HL-60 (cell line): ENCODE measurements at regions not wholly inside any gene's neighbourhood (a gene's known extent, or its start where the extent isn't known, plus 50 kb on each side); places are given as distances from the start of the nearest gene placed in this dataset.

Source experiments
- DNase-seq, 2 experiments: peaks; one replicate each; pipeline ENCODE4 v3.0.0-alpha.2; 2010 to 2020; ENCODE audit warnings: low read depth in 1 of 2, low spot score in 1 of 2
- H3K27ac ChIP-seq: fragments of 250-450 bp; sonication (Bioruptor Pico); replicated peaks from 2 replicates; pipeline ENCODE4 v1.5.1; 2020; ENCODE audit warnings: mild to moderate bottlenecking, moderate library complexity
- H3K27me3 ChIP-seq: fragments of 250-450 bp; sonication (Bioruptor Pico); 2 replicates; pipeline ENCODE4 v1.5.1; 2021; ENCODE audit warnings: mild to moderate bottlenecking, moderate library complexity; ENCODE audit not compliant: insufficient read depth, poor library complexity, severe bottlenecking
- H3K4me3 ChIP-seq: replicated peaks from 2 replicates; pipeline ENCODE4 v1.5.1; 2011; ENCODE audit warnings: mild to moderate bottlenecking, control low read depth, low read length; ENCODE audit not compliant: insufficient read depth
- GABPA ChIP-seq: IDR thresholded peaks from 2 replicates; pipeline ENCODE4 v1.6.1; 2012; ENCODE audit warnings: low read depth
- POLR2AphosphoS5 ChIP-seq: IDR thresholded peaks from 2 replicates; pipeline ENCODE4 v1.6.1; 2012; ENCODE audit warnings: low read depth
- SPI1 ChIP-seq: IDR thresholded peaks from 2 replicates; pipeline ENCODE4 v1.6.1; 2012; ENCODE audit warnings: low read depth, mild to moderate bottlenecking, borderline replicate concordance
- TF ChIP-seq, protein P1 (sequence below): IDR thresholded peaks from one replicate; pipeline ENCODE4 v1.5.1; 2011; ENCODE audit warnings: low read length, control low read depth, inconsistent platforms; ENCODE audit not compliant: insufficient read depth
- TF ChIP-seq, protein P2 (sequence below): IDR thresholded peaks from 2 replicates; pipeline ENCODE4 v1.6.1; 2012; ENCODE audit warnings: low read depth; ENCODE audit not compliant: insufficient replicate concordance

- TF ChIP-seq POLR2AphosphoS5 (no peak), SPI1 (no peak), GABPA (no peak)
- TF ChIP-seq, protein P1, sequence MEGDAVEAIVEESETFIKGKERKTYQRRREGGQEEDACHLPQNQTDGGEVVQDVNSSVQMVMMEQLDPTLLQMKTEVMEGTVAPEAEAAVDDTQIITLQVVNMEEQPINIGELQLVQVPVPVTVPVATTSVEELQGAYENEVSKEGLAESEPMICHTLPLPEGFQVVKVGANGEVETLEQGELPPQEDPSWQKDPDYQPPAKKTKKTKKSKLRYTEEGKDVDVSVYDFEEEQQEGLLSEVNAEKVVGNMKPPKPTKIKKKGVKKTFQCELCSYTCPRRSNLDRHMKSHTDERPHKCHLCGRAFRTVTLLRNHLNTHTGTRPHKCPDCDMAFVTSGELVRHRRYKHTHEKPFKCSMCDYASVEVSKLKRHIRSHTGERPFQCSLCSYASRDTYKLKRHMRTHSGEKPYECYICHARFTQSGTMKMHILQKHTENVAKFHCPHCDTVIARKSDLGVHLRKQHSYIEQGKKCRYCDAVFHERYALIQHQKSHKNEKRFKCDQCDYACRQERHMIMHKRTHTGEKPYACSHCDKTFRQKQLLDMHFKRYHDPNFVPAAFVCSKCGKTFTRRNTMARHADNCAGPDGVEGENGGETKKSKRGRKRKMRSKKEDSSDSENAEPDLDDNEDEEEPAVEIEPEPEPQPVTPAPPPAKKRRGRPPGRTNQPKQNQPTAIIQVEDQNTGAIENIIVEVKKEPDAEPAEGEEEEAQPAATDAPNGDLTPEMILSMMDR: no peak
- TF ChIP-seq, protein P2, sequence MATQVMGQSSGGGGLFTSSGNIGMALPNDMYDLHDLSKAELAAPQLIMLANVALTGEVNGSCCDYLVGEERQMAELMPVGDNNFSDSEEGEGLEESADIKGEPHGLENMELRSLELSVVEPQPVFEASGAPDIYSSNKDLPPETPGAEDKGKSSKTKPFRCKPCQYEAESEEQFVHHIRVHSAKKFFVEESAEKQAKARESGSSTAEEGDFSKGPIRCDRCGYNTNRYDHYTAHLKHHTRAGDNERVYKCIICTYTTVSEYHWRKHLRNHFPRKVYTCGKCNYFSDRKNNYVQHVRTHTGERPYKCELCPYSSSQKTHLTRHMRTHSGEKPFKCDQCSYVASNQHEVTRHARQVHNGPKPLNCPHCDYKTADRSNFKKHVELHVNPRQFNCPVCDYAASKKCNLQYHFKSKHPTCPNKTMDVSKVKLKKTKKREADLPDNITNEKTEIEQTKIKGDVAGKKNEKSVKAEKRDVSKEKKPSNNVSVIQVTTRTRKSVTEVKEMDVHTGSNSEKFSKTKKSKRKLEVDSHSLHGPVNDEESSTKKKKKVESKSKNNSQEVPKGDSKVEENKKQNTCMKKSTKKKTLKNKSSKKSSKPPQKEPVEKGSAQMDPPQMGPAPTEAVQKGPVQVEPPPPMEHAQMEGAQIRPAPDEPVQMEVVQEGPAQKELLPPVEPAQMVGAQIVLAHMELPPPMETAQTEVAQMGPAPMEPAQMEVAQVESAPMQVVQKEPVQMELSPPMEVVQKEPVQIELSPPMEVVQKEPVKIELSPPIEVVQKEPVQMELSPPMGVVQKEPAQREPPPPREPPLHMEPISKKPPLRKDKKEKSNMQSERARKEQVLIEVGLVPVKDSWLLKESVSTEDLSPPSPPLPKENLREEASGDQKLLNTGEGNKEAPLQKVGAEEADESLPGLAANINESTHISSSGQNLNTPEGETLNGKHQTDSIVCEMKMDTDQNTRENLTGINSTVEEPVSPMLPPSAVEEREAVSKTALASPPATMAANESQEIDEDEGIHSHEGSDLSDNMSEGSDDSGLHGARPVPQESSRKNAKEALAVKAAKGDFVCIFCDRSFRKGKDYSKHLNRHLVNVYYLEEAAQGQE: no peak
- Histone ChIP-seq H3K27me3 (no peaks in the 10 kb centered on the region), H3K4me3 (no peak overlapping the region), H3K27ac (no peak overlapping the region)
- DNase-seq: no peak
Observed at GRCh38 chr2:221225752-221226151, 346.4 kb downstream of the EPHA4 start.

GRCh38 chr2:221228214-221228769 lies 343.8 kb downstream of the EPHA4 start:
- no peak for TF ChIP-seq SPI1
- TF ChIP-seq, protein P1: no peak
- no peak for TF ChIP-seq POLR2AphosphoS5
- TF ChIP-seq, protein P2: no peak
- no peak for TF ChIP-seq GABPA
- no peak overlapping the region for H3K27ac ChIP-seq

GRCh38 chr2:221229099-221229498 lies 343.0 kb downstream of the EPHA4 start:
- no peak for TF ChIP-seq POLR2AphosphoS5
- TF ChIP-seq, protein P2: no peak
- no peak for TF ChIP-seq SPI1
- H3K27ac ChIP-seq: no peak overlapping the region
- no peak overlapping the region for H3K4me3 ChIP-seq
- H3K27me3 ChIP-seq: no peaks in the 10 kb centered on the region
- no peak for DNase-seq

More at GRCh38 chr2:221228214-221228769, 343.8 kb downstream of the EPHA4 start:
- no peak overlapping the region for H3K4me3 ChIP-seq
- H3K27me3 ChIP-seq: no peaks in the 10 kb centered on the region
- DNase-seq: no peak
